ENCODE measurements at regions not wholly inside any gene's neighbourhood (a gene's known extent, or its start where the extent isn't known, plus 50 kb on each side); places are given as distances from the start of the nearest gene placed in this dataset.
"Not testable (repeated sequence)": the region's sequence is repeated elsewhere in the genome, so short reads cannot be mapped to it uniquely, and the experiment has no call there.

GRCh38 chr3:26105261-26105660, 315.4 kb downstream of the OXSM start:
- WGBS (ENCODE audit: insufficient coverage, insufficient read length) = no CpG with 5 or more reads among the region's 4 CpGs
- Histone ChIP-seq H3K27ac (ENCODE audit: low read length) (no peak overlapping the region), H3K27me3 (ENCODE audit: control insufficient read depth, insufficient read depth, low read length) (no peaks in the 10 kb centered on the region), H3K4me1 (ENCODE audit: control insufficient read depth, insufficient read depth, low read length) (no peaks in the 10 kb centered on the region), H3K9me3 (ENCODE audit: control insufficient read depth, insufficient read depth, low read length) (no peaks in the 10 kb centered on the region), H3K4me3 (ENCODE audit: low read length) (no peak overlapping the region), H3K36me3 (ENCODE audit: control insufficient read depth, insufficient read depth, low read length) (no peaks in the 10 kb centered on the region)
- DNase-seq (ENCODE audit: low read depth, low spot score) = no peak

- H3K4me1 ChIP-seq (ENCODE audit: control insufficient read depth, insufficient read depth, low read length) = no peaks in the 10 kb centered on the region
- no CpG with 5 or more reads among the region's 2 CpGs for WGBS (ENCODE audit: insufficient coverage, insufficient read length)
- H3K4me3 ChIP-seq (ENCODE audit: low read length) = no peak overlapping the region
- no peaks in the 10 kb centered on the region for H3K9me3 ChIP-seq (ENCODE audit: control insufficient read depth, insufficient read depth, low read length)
- H3K27ac ChIP-seq (ENCODE audit: low read length) = no peak overlapping the region
- no peak for DNase-seq (ENCODE audit: low read depth, low spot score)
- no peaks in the 10 kb centered on the region for H3K36me3 ChIP-seq (ENCODE audit: control insufficient read depth, insufficient read depth, low read length)
- H3K27me3 ChIP-seq (ENCODE audit: control insufficient read depth, insufficient read depth, low read length) = no peaks in the 10 kb centered on the region
Observed at GRCh38 chr3:26106228-26106627, 316.3 kb downstream of the OXSM start.

- Histone ChIP-seq H3K36me3 (ENCODE audit: control insufficient read depth, insufficient read depth, low read length) (no peaks in the 10 kb centered on the region), H3K4me1 (ENCODE audit: control insufficient read depth, insufficient read depth, low read length) (no peaks in the 10 kb centered on the region), H3K27ac (ENCODE audit: low read length) (no peak overlapping the region), H3K27me3 (ENCODE audit: control insufficient read depth, insufficient read depth, low read length) (no peaks in the 10 kb centered on the region), H3K4me3 (ENCODE audit: low read length) (no peak overlapping the region), H3K9me3 (ENCODE audit: control insufficient read depth, insufficient read depth, low read length) (no peaks in the 10 kb centered on the region)
- WGBS (ENCODE audit: insufficient coverage, insufficient read length) = no CpG with 5 or more reads among the region's 2 CpGs
- no peak for DNase-seq (ENCODE audit: low read depth, low spot score)
Observed at GRCh38 chr3:26108846-26109489, 319.1 kb downstream of the OXSM start.

GRCh38 chr3:26114851-26115250, 325.0 kb downstream of the OXSM start:
- Histone ChIP-seq H3K27ac (ENCODE audit: low read length) (no peak overlapping the region), H3K9me3 (ENCODE audit: control insufficient read depth, insufficient read depth, low read length) (no peaks in the 10 kb centered on the region), H3K27me3 (ENCODE audit: control insufficient read depth, insufficient read depth, low read length) (no peaks in the 10 kb centered on the region), H3K4me1 (ENCODE audit: control insufficient read depth, insufficient read depth, low read length) (0 out of 2 replicates have a peak, but pooled peaks cover 2% of the 10 kb centered on the region), H3K36me3 (ENCODE audit: control insufficient read depth, insufficient read depth, low read length) (no peaks in the 10 kb centered on the region), H3K4me3 (ENCODE audit: low read length) (no peak overlapping the region)
- no peak for DNase-seq (ENCODE audit: low read depth, low spot score)
- WGBS (ENCODE audit: insufficient coverage, insufficient read length) = 100% methylated on average over 1 of the region's 1 CpG

GRCh38 chr3:26118165-26118564, 328.3 kb downstream of the OXSM start:
- Histone ChIP-seq H3K4me3 (ENCODE audit: low read length) (no peak overlapping the region), H3K4me1 (ENCODE audit: control insufficient read depth, insufficient read depth, low read length) (0 out of 2 replicates have a peak, but pooled peaks cover 2% of the 10 kb centered on the region), H3K9me3 (ENCODE audit: control insufficient read depth, insufficient read depth, low read length) (no peaks in the 10 kb centered on the region), H3K36me3 (ENCODE audit: control insufficient read depth, insufficient read depth, low read length) (no peaks in the 10 kb centered on the region), H3K27me3 (ENCODE audit: control insufficient read depth, insufficient read depth, low read length) (no peaks in the 10 kb centered on the region), H3K27ac (ENCODE audit: low read length) (no peak overlapping the region)
- WGBS (ENCODE audit: insufficient coverage, insufficient read length) = no CpG with 5 or more reads among the region's 2 CpGs
- peak; percentile 31 for DNase-seq (ENCODE audit: low read depth, low spot score)

GRCh38 chr3:26132942-26133341, 343.1 kb downstream of the OXSM start:
- Histone ChIP-seq H3K27me3 (ENCODE audit: control insufficient read depth, insufficient read depth, low read length) (no peaks in the 10 kb centered on the region), H3K9me3 (ENCODE audit: control insufficient read depth, insufficient read depth, low read length) (no peaks in the 10 kb centered on the region), H3K4me3 (ENCODE audit: low read length) (no peak overlapping the region)

GRCh38 chr3:26141296-26141695, 351.4 kb downstream of the OXSM start:
- no CpG with 5 or more reads among the region's 1 CpG for WGBS (ENCODE audit: insufficient coverage, insufficient read length)
- H3K4me3 ChIP-seq (ENCODE audit: low read length) = no peak overlapping the region
- no peaks in the 10 kb centered on the region for H3K9me3 ChIP-seq (ENCODE audit: control insufficient read depth, insufficient read depth, low read length)
- no peak overlapping the region for H3K27ac ChIP-seq (ENCODE audit: low read length)
- no peaks in the 10 kb centered on the region for H3K4me1 ChIP-seq (ENCODE audit: control insufficient read depth, insufficient read depth, low read length)
- H3K27me3 ChIP-seq (ENCODE audit: control insufficient read depth, insufficient read depth, low read length) = no peaks in the 10 kb centered on the region
- H3K36me3 ChIP-seq (ENCODE audit: control insufficient read depth, insufficient read depth, low read length) = no peaks in the 10 kb centered on the region
- no peak for DNase-seq (ENCODE audit: low read depth, low spot score)

More at GRCh38 chr3:26132942-26133341, 343.1 kb downstream of the OXSM start:
- no peaks in the 10 kb centered on the region for H3K4me1 ChIP-seq (ENCODE audit: control insufficient read depth, insufficient read depth, low read length)
- no peaks in the 10 kb centered on the region for H3K36me3 ChIP-seq (ENCODE audit: control insufficient read depth, insufficient read depth, low read length)
- H3K27ac ChIP-seq (ENCODE audit: low read length) = no peak overlapping the region
- no peak for DNase-seq (ENCODE audit: low read depth, low spot score)

- Histone ChIP-seq H3K4me3 (ENCODE audit: low read length) (no peak overlapping the region), H3K27me3 (ENCODE audit: control insufficient read depth, insufficient read depth, low read length) (no peaks in the 10 kb centered on the region)
Observed at GRCh38 chr3:26145769-26146168, 355.9 kb downstream of the OXSM start.

GRCh38 chr3:26157428-26157827, 367.5 kb downstream of the OXSM start:
- WGBS (ENCODE audit: insufficient coverage, insufficient read length) = no CpG with 5 or more reads among the region's 4 CpGs

More at GRCh38 chr3:26145769-26146168, 355.9 kb downstream of the OXSM start:
- no peaks in the 10 kb centered on the region for H3K36me3 ChIP-seq (ENCODE audit: control insufficient read depth, insufficient read depth, low read length)
- no peaks in the 10 kb centered on the region for H3K9me3 ChIP-seq (ENCODE audit: control insufficient read depth, insufficient read depth, low read length)
- no peaks in the 10 kb centered on the region for H3K4me1 ChIP-seq (ENCODE audit: control insufficient read depth, insufficient read depth, low read length)
- no peak overlapping the region for H3K27ac ChIP-seq (ENCODE audit: low read length)
- WGBS (ENCODE audit: insufficient coverage, insufficient read length) = no CpG with 5 or more reads among the region's 3 CpGs
- no peak for DNase-seq (ENCODE audit: low read depth, low spot score)

GRCh38 chr3:26171006-26171405, 381.1 kb downstream of the OXSM start:
- H3K4me3 ChIP-seq (ENCODE audit: low read length) = no peak overlapping the region

More at GRCh38 chr3:26157428-26157827, 367.5 kb downstream of the OXSM start:
- not testable (repeated sequence) for H3K27ac ChIP-seq (ENCODE audit: low read length); H3K4me3 ChIP-seq (ENCODE audit: low read length); DNase-seq (ENCODE audit: low read depth, low spot score); H3K27me3 ChIP-seq (ENCODE audit: control insufficient read depth, insufficient read depth, low read length); H3K9me3 ChIP-seq (ENCODE audit: control insufficient read depth, insufficient read depth, low read length); H3K4me1 ChIP-seq (ENCODE audit: control insufficient read depth, insufficient read depth, low read length); H3K36me3 ChIP-seq (ENCODE audit: control insufficient read depth, insufficient read depth, low read length)

GRCh38 chr3:26191556-26191955, 401.7 kb downstream of the OXSM start:
- H3K27me3 ChIP-seq (ENCODE audit: control insufficient read depth, insufficient read depth, low read length) = no peaks in the 10 kb centered on the region; the same call in 1 of the 2 replicates
- no CpG with 5 or more reads among the region's 1 CpG for WGBS (ENCODE audit: insufficient coverage, insufficient read length)
- no peak for DNase-seq (ENCODE audit: low read depth, low spot score)
- H3K4me1 ChIP-seq (ENCODE audit: control insufficient read depth, insufficient read depth, low read length) = no peaks in the 10 kb centered on the region
- no peaks in the 10 kb centered on the region for H3K9me3 ChIP-seq (ENCODE audit: control insufficient read depth, insufficient read depth, low read length)
- H3K27ac ChIP-seq (ENCODE audit: low read length) = no peak overlapping the region
- H3K36me3 ChIP-seq (ENCODE audit: control insufficient read depth, insufficient read depth, low read length) = no peaks in the 10 kb centered on the region
- H3K4me3 ChIP-seq (ENCODE audit: low read length) = no peak overlapping the region

More at GRCh38 chr3:26171006-26171405, 381.1 kb downstream of the OXSM start:
- no peak for DNase-seq (ENCODE audit: low read depth, low spot score)
- no peaks in the 10 kb centered on the region for H3K27me3 ChIP-seq (ENCODE audit: control insufficient read depth, insufficient read depth, low read length)
- no peaks in the 10 kb centered on the region for H3K9me3 ChIP-seq (ENCODE audit: control insufficient read depth, insufficient read depth, low read length)
- H3K4me1 ChIP-seq (ENCODE audit: control insufficient read depth, insufficient read depth, low read length) = no peaks in the 10 kb centered on the region
- H3K27ac ChIP-seq (ENCODE audit: low read length) = no peak overlapping the region
- H3K36me3 ChIP-seq (ENCODE audit: control insufficient read depth, insufficient read depth, low read length) = no peaks in the 10 kb centered on the region
